Right lobe of liver (tissue), 4 donors: ENCODE measurements at regions not wholly inside any gene's neighbourhood (a gene's known extent, or its start where the extent isn't known, plus 50 kb on each side); places are given as distances from the start of the nearest gene placed in this dataset.

Experiments used
- POLR2A ChIP-seq: fragments of 450-650 bp; IDR thresholded peaks from one replicate; pipeline ENCODE4 v1.6.1; 2017; ENCODE audit warnings: antibody characterized with exemption, mild to moderate bottlenecking
- TF ChIP-seq, protein P1 (sequence below), 4 donors: fragments of 200-600 bp in 3 of 4; fragments of 450-650 bp in 1 of 4; IDR thresholded peaks; one replicate each; pipeline versions ENCODE4 v1.5.1 to v1.8.0; 2016 to 2022; ENCODE audit warnings: antibody characterized with exemption in 4 of 4, mild to moderate bottlenecking in 2 of 4
- donor health status: DM: no; HTN: no; CAD: no.
- donor health status: DM: no; HTN: no; CAD: no.
- donor health status: DM: no; HTN: yes; CAD: no.

DNA sequence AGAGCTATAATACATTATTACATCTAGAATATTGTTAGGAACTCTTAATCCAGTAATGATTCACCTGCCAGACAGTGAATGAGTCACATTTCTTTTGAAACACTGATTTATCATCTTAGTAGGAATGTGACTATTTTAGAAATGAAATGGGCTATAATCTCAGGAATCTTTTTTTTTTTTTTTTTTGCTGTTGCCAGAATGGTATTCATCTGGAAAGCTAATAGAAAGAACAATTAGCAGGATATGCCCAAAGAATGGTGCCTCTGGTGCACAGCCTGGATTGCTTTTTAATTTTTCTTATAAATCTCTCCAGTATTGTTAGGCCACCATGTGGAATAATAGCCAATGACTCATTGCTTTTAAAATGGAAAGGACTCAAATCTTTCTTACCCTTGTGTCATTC is 181.1 kb upstream of the SMIM31 start:
- TF ChIP-seq, protein P1, sequence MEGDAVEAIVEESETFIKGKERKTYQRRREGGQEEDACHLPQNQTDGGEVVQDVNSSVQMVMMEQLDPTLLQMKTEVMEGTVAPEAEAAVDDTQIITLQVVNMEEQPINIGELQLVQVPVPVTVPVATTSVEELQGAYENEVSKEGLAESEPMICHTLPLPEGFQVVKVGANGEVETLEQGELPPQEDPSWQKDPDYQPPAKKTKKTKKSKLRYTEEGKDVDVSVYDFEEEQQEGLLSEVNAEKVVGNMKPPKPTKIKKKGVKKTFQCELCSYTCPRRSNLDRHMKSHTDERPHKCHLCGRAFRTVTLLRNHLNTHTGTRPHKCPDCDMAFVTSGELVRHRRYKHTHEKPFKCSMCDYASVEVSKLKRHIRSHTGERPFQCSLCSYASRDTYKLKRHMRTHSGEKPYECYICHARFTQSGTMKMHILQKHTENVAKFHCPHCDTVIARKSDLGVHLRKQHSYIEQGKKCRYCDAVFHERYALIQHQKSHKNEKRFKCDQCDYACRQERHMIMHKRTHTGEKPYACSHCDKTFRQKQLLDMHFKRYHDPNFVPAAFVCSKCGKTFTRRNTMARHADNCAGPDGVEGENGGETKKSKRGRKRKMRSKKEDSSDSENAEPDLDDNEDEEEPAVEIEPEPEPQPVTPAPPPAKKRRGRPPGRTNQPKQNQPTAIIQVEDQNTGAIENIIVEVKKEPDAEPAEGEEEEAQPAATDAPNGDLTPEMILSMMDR (IDR thresholded peaks at IDR 0.05): no peak
- TF ChIP-seq POLR2A: no peak
